ENCODE measurements at regions not wholly inside any gene's neighbourhood (a gene's known extent, or its start where the extent isn't known, plus 50 kb on each side); places are given as distances from the start of the nearest gene placed in this dataset.

GRCh38 chr15:66848686-66849392, 146.8 kb downstream of the SMAD6 start:
- no peak for DNase-seq (ENCODE audit: low read depth)

GRCh38 chr15:66849393-66849745, 147.3 kb downstream of the SMAD6 start:
- no peak for DNase-seq (ENCODE audit: low read depth)

GRCh38 chr15:66849746-66850077, 147.7 kb downstream of the SMAD6 start:
- no peak for DNase-seq (ENCODE audit: low read depth)

- DNase-seq (ENCODE audit: low read depth), result no peak
Measured at GRCh38 chr15:66850078-66850991, 148.3 kb downstream of the SMAD6 start.

- no peak for DNase-seq (ENCODE audit: low read depth)
Measured at GRCh38 chr15:66850996-66851310, 148.9 kb downstream of the SMAD6 start.

- DNase-seq (ENCODE audit: low read depth), result no peak
Measured at GRCh38 chr15:66851311-66852063, 149.5 kb downstream of the SMAD6 start.

GRCh38 chr15:66852064-66852905, 150.2 kb downstream of the SMAD6 start:
- no peak for DNase-seq (ENCODE audit: low read depth)

GRCh38 chr15:66854012-66854965, 152.3 kb downstream of the SMAD6 start:
- DNase-seq (ENCODE audit: low read depth), result no peak

GRCh38 chr15:66855041-66855440, 153.0 kb downstream of the SMAD6 start:
- no peak for DNase-seq (ENCODE audit: low read depth)

- no peak for DNase-seq (ENCODE audit: low read depth)
Measured at GRCh38 chr15:66857694-66858093, 155.7 kb downstream of the SMAD6 start.

GRCh38 chr15:66858423-66859207, 156.6 kb downstream of the SMAD6 start:
- no peak for DNase-seq (ENCODE audit: low read depth)

- DNase-seq (ENCODE audit: low read depth), result no peak
Measured at GRCh38 chr15:66859688-66860253, 157.7 kb downstream of the SMAD6 start.

- DNase-seq (ENCODE audit: low read depth), result no peak
Measured at GRCh38 chr15:66860844-66861243, 158.8 kb downstream of the SMAD6 start.

- DNase-seq (ENCODE audit: low read depth), result no peak
Measured at GRCh38 chr15:66862111-66862939, 160.3 kb downstream of the SMAD6 start.

- DNase-seq (ENCODE audit: low read depth), result no peak
Measured at GRCh38 chr15:66862940-66863335, 160.9 kb downstream of the SMAD6 start.

- no peak for DNase-seq (ENCODE audit: low read depth)
Measured at GRCh38 chr15:66863390-66864085, 161.5 kb downstream of the SMAD6 start.

- DNase-seq (ENCODE audit: low read depth), result no peak
Measured at GRCh38 chr15:66864086-66864830, 162.2 kb downstream of the SMAD6 start.

Measured in GM04503 (cell line).